HG02943 (cell line): ENCODE measurements at regions not wholly inside any gene's neighbourhood (a gene's known extent, or its start where the extent isn't known, plus 50 kb on each side); places are given as distances from the start of the nearest gene placed in this dataset.
"Not testable (repeated sequence)": the region's sequence is repeated elsewhere in the genome, so short reads cannot be mapped to it uniquely, and the experiment has no call there.

Experiments used
- ATAC-seq: cut with Tn5 transposase; IDR thresholded peaks from one replicate; pipeline ENCODE4 v1.9.1; 2021; ENCODE audit warnings: mild to moderate bottlenecking, low read depth, moderate library complexity; ENCODE audit not compliant: unreplicated experiment

DNA sequence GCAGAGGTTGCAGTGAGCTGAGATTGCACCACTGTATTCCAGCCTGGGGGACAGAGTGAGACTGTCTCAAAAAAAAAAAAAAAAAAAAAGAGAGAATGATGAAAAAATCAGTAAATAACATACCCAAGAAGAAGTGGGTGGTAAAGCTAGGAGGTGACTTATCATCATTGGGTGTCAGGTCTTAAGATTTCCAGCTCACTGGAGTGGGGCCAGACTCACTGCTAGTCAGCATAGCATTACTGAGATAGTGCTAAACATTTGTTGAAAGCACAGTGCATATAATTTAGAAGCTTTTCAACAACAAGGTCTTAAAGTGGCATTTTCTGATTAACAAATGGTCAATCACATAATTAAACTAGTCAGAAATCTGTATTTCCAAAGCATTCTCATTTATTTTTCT is 221.8 kb upstream of the GYPA start:
- ATAC-seq = no peak

DNA sequence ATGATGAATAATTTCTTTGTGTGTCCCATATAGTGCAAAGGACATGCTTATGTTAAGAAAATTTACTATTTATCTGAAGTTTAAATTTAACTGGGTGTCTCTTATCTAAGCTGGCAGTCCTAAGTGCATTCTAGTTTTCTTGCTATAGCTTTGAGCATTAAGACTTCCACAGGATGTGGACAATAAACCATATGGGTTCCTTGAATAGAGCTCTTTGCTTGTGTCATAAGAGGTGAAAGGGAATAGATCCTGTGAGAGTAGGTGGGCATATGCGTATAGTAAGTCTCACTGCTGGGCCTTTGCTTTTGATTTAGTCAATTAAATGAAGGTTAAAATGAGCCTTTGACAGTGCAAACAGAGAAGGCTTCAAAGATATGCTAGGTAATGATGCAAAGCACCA is 223.4 kb upstream of the GYPA start:
- no peak for ATAC-seq

DNA sequence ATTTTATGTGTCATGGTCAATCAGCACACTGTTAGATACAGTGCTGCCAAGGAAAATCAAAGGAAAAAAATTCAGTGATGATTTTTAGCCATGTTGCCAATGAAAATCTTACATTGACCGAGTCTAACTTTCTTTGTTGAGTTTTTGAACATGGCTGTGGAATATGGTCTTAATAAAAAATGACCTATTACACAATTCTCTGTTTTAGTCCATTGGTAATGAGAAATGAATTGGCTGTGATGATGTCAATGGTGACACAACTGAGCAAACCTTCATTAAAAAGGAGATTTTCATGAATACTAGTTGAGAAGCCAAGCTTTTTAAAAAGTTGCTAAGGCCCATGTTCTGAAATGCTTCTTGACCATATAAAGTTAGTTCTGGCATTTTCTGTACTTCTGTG is 225.9 kb upstream of the GYPA start:
- ATAC-seq = no peak

DNA sequence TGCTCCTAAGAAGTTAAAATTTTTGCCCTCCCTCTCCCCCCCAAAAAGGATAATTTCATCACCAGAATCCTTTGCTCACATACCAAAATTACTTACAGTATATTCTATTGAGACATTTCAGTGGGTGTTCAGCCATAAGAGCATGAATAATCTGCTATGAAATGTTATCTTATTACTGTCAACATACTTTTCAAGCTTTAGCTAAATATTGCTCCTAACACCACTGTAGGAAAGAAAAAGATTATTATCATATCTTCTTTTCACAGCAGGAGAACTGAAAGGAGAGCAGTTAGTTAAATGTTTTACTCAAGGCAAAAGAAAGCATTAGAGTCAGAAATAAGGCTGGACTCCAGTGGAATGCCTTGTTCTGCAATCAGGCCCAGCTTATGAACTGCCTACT is 231.0 kb upstream of the GYPA start:
- no peak for ATAC-seq

DNA sequence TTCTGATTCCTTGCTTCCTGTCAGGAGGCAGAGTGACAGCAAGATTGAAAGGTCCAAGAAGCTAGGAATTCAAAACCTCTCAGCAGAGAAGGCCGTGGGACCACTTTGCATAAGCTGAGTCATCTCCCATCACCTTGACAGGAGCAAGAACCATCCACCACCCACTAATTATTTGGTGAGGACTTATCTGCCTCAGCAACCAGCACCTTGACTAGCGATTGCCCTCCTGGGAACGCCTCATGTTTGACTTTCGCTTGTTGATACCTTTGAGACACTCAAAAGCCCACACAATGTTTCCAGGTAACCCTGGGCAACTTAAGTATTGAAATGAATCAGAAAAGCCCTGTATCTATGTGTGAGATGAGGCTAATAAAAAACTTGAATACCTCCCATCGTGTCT is 233.5 kb upstream of the GYPA start:
- no peak for ATAC-seq

DNA sequence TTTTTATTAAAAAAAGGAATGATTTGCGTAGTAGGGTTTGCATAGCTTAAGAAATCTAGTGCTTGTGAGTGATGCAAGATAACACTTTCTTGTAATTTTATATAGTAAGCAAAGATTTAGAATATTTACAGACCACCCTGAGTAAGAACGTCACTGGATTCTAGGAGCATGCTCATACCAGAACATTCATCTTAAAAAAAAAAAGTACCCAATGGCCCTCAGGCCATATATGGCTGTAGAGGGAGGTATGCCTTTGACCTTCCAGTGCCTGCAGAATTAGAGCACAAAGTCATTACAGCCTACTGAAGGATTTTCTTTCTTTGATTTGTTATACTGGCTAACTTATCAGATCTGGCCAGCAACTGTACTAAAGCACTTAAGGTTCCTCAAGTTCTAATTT is 236.3 kb upstream of the GYPA start:
- ATAC-seq = no peak

DNA sequence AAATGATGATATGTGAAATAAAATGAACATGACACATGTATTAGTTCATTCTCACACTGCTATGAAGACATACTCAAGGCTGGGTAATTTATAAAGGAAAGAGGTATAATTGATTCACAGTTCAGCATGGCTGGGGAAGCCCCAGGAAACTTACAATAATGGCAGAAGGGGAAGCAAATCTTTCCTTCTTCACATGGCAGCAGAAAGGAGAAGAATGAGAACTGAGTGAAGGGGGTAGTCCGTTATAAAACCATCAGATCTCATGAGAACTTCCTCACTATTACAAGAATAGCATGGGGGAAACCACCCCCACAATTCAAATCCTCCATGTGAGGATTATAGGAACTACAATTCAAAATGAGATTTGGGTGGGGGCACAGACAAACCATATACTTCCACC is 243.9 kb upstream of the GYPA start:
- no peak for ATAC-seq

DNA sequence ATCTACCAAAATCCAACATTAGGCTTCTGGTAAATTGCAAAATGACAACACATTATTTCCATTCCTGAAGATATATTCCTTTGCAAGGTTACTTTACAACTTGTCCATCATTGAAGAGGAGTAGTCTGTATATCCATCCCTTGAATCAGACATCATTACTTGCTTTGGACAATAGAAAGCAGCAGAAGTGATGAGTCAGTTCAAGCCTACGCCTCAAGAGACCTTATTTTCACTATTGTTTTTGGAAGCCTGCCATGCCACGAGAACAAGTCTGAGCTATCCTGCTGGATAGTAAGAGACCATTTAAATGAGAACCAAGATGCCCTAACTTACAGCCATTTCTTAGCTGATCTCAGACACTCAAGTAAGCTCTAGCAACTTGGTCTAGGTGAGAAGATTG is 246.0 kb upstream of the HHIP start:
- ATAC-seq = no peak

DNA sequence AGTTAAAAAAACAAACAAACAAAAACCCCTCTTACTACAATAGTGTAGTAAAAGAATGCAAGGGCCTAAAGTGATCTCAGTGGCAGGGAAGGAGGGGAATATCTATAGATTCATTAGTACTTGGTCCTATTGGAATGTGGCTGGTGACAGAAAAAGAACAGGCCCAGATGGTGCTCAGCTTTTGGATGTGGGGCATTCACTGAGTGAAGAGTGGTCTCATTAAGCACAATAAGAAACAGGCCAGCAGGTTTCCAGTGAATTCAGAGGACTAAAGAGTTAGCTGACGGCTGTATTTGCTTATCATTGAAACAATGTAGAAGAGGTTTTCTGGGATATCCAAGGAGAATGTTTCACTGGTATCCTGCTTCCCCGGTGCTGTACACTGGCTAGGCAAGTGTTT is 243.8 kb upstream of the HHIP start:
- ATAC-seq = no peak

DNA sequence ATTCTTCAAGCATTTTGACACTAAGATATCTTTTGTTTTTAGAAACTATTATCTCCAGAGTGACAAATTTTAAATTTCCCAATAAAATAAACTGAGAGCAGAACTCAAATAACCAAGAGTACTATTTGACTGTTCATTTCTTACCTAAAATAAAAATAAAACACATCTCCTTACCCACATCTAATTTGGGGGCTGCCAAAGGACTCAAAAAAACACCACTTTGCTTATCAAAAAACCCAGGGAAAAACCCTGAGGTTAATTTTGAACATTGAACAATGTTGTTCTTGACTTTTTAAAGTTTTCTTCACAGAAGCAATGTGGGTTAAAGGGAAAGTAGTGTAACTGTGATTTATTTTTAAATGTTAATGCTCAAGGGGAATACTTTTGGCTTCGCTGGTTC is 243.0 kb upstream of the HHIP start:
- no peak for ATAC-seq

DNA sequence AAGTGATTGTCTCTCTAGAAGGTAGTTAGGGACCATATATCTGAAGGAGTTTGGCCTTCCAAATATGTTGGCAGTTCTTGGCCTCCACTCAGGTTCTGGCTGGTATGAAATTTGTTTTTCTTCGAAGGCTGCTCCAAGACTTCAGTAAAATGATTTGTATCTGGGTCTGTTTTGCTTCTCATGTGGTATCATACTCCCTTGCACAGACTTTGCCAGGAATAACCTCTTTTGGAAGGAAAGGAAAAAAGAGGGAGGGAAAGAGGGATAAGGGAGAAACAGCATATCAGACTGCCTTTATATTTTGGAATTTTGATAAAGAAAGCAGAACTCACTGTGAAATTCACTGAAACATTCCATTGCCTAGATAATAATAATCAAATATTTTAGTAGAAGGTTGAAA is 242.1 kb upstream of the HHIP start:
- no peak for ATAC-seq

DNA sequence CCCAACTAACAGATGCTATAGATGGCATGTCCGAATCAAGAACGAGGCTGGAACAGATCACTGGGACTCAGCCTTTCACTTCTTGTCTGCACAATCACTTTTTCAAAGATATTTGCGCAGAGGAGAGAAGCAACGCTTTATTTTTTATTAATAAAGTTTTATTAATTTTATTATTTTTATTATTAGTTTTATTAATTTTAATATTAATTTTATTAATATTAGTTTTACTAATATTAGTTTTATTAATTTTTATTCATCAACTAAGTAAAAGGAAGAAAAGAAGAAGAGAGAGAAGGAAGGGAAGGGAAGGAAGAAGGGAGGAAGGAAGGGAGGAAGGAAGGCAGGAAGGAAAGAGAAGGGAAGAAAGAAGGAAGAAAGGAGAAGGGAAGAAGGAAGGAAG is 236.4 kb upstream of the HHIP start:
- no peak for ATAC-seq

DNA sequence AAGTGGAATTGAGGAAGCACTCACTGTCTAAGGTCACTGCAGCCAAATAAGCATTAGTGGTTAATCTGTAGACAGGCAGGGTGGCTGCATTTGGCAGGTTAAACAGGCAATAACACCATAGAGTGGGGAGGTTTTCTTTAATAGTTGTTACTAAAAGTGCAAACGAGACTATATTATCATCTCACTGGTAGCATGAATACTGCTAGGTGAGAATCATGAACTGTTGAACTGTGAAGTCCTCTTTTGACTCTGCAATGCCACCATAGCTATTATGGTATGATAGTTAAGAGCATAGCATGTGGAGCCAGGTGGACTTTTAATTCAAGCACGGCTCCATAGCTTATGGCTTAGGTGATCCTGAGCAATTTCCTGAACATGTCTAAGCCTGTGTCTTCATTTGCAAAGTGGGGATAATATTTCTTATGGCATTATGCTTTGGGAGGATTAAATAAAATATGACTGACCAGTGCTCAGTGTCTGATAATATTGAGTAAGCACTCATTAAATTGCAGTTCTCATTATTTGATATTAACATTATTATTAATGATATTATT is 235.6 kb upstream of the HHIP start:
- ATAC-seq = no peak

DNA sequence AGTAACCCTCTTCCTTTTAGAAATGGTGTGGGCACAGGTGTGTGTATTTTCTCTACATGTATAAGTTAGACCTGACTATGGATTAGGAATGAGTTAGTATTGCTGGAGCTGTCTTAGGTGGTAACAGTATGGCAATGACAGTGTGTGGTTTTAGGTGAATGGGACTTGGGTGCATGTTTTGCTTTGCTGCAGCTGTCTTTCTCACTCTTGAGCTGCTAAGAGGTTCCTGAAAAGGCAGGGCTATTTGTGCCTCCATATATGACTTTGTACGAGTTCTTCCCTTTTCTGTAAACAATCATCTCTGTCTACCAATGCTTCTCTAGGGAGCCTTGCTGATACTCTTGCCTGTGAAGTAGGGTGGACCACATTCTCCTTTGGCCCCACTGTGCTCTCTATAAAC is 234.8 kb upstream of the HHIP start:
- no peak for ATAC-seq

DNA sequence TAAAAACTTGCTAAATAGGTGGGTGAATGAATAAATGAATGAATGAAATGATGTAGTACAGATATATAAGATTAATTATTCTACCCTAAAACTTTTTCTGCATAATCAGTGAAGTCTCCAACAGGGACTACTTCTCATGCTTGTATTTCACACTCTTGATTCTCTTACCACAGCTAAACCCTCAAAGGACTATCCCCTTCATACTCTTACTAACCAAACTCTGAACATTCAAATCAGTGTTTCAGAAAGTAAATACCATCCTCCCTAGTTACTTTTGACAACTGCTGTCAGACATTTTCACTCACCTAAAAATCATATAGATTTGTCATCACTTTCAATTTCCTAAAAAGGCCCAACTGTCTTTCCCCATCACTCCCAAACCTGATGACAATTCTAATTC is 234.3 kb upstream of the HHIP start:
- no peak for ATAC-seq

DNA sequence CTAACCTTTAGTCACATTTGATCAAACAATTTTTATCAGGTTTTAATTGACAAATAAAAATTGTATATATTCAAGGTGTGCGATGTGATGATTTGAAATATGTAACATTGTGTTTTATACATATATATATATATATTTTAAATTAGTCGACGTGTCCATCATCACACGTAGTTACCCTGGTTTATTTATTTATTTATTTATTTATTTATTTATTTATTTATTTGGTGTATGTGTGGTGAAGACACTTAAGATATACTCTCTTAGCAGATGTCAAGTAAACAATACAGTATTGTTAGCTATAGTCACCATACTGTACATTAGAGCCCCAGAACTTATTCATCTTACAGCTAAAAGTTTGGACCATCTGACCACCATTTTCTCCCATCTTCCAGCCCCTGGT is 224.9 kb upstream of the HHIP start:
- no peak for ATAC-seq

DNA sequence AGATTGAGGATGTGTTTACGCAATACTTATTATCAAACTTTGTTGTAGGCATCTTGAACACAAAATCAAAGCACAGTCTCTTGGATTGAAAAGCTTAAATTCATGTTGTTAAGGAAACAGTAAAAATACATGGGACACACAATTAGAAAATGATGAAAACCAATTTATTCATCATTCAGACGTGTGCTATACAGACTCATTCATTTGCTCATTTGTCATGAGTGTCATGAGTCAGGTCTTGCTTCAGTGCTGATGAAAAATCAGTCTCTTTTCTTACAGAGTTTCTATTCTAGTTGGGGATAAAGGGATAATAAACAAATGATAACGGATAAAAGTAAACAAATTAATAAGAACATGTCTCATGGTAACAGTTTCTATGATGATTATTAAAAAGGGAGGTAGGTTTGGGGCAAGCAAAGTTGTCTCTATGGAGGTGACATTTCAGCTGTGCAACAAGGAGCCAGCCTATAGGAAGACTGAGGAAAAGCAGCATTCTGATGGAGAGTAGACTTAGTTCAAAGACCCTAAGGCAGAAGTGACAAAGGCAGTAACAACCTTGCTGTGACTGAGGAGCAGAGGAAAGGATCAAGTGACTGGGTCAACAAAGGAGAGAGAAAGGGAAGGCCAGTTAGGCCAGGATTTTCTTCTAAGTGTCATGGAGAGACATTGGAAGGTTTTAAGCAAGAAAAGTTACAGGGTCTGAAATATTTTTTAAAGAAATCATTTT is 224.0 kb upstream of the HHIP start:
- no peak for ATAC-seq

DNA sequence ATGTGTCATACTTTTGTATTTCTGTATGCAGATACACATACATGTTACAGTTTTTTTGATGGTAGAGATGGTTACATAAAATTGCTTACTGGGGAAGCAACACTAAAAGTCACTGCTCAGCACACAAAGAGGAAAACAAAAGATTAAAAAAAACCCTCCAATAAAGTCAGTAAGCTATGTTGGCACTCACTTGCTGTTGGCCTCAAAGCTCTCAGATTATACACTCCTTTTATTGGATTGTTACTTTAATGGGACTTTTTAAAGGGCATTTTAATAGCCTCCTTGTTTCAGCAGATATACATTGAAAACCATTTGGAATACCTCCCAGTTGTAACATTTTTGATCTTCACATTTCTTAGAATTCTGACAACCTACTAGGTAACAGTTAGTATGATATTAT is 222.0 kb upstream of the HHIP start:
- no peak for ATAC-seq

DNA sequence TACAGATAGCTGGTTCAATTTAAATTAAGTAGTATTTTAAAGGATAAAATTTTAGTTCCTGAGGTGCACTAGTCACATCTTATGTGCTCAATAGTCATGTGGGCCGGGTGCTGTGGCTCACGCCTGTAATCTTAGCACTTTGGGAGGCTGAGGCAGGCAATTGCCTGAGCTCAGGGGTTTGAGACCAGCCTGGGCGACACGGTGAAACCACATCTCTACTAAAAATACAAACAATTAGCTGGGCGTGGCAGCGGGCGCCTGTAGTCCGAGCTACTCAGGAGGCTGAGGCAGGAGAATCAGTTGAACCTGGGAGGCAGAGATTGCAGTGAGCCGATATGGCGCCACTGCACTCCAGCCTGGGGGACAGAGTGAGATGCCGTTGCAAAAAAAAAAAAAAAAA is 219.9 kb upstream of the HHIP start:
- not testable (repeated sequence) for ATAC-seq

DNA sequence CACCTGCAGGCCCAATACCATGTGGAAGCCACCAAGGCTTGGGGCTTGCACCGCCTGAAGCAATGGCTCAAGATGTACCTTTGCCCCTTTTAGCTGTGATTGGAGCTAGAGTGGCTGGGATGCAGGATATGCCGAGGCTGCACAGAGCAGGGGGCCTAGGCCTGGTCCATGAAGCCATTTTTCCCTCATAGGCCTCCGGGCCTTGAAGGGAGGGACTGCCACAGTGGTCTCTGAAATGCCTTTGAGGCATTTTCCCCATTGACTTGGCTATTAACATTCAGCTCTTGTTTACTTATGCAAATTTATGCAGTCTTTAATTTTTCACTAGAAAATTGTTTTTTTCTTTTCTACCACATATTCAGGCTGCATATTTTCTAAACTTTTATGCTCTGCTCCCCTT is 203.2 kb upstream of the HHIP start:
- ATAC-seq = no peak

DNA sequence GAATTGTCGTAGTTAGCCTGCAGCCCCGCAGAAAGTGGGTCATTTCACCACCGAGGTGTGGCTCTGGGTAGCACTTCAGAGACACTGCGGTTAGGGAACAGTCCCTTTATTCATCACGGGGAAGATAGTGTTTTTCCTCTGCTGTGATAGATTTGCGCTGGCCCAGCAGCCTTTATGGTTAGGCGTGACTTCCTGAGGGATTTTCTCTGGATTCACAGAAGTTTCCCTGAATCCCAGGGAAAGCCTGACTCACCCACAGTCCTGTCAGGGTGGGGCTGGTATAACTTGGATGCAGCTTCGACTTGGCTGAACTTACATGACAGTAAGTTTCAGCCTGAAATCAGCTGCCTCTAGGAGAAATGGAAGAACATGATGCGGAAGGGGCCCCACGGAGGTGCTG is 196.3 kb upstream of the HHIP start:
- ATAC-seq = no peak

DNA sequence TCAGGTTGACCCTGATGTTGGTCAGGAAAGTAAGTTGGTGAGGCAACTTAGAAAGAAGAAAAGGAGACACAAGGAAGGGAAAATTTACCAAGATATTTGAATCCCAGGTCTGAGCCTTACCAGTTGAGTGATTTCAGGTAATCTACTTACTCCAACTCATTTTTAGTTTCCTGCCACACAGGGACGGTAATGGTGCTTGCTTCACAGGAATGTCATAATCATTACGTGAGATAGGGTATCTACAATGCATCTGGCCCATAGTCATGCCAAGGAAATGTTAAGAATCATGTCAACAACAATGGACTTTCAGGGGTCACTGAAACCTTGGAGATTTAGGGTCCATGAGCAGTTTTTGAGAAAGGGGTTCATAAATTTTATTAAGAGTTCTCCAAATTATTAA is 195.4 kb upstream of the HHIP start:
- ATAC-seq = no peak
